HG02973 (cell line): ENCODE measurements at regions not wholly inside any gene's neighbourhood (a gene's known extent, or its start where the extent isn't known, plus 50 kb on each side); places are given as distances from the start of the nearest gene placed in this dataset.

ENCODE experiments used
- ATAC-seq: cut with Tn5 transposase; IDR thresholded peaks from one replicate; pipeline ENCODE4 v1.9.1; 2021; ENCODE audit warnings: moderate library complexity; ENCODE audit not compliant: unreplicated experiment

DNA sequence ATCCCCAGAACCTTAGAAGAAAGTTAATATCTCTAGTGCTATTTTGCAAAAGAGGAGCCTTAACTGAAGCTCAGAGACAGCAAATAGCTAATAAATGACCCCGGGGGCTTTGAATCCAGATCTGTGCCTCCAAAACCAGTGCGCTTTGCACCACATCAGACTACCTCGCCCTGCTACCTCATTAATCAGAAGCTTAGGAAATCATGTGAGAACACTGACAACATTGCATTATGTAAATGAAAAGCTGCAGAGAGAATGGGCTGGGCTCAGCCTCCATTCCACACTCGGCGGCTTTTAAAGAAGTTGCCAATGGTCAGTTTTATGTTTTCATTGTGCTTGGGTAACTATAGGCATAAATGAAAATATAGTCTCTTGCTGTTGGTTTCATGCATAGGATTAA lies 54.0 kb upstream of the STMND1 start:
- ATAC-seq = no peak

DNA sequence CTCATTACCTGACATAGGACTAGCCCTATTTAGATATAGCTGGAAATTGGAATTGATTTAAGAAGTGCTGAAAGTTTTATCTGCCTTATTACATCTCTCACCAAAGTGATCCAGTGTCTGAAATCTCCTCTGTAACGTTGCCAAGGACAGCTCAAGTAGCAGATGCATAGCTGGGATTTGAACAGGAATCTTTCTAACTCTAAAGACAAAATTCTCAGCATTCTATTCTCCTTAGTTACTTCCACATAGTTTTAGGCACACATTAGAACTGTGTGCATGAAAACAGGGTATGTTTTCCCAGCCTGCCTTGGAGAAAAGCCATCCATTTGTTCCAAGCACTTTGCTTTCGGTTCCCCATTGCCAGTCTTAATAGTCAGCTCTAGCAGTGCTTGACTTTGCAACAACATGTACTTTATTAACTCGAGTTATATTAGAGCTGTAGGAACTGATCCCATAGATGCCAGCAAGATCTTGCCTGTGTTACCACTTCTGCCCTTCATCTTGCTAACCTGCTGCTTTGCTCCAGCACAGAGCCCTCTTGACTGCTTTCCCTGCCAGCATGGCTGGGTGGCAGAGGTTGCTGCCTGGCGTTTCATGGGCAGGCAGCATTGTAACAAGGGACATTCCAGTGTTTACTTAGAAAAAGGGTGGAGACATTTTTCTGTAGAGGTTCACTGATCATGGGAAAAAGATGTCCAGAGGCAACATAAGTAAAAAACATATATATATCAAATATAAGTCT lies 56.1 kb upstream of the STMND1 start:
- no peak for ATAC-seq

DNA sequence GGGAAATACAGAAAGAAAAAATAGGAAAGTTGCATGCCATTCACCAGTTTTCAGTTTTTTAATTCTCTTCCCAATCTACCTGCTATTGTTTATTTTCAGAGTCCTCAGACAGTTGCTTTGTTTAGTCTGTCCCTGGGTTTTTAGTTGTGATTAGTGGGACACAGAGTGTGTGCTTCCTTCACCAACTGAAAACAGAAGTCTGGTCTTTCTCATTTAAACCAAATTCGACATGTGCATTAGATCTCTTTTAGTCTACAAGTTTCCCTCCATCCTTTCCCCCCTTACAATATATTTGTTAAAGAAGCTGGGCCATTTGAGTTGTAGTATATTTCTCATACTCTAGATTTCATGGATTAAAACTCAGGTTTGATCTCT lies 58.7 kb upstream of the STMND1 start:
- ATAC-seq = no peak

DNA sequence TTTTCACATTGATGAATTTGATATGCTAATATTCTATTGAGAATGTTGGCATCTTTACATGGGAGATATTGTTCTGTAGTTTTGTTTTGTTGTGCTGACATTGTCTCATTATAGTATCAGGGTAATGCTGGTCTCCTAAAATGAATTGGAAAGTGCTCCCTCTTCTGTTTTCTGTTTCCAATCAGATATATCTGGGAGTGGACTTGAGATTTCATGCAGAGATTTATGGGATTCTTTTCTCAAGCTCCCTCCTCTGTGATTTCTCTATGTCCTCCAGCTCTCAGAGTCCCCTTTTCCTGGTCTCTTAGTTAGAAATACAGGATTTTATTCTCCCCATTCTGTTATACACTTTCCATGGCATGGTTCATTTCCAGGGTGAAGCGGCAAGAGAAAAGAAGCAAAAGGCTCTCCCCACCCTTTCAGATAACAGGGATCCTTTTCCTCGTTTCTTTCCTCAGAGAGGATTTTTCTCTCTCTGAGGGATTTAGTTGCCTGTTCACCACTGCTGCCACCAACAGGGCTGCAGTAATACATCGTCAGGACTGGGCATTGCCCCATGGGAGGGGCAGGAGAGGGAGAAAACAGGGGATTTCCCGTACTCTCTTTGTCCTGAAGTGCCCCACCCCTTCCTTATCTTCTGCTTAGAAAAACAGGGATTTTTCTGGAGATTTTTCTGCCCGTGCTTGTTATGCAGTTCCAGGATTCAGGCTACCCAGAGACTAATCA lies 59.3 kb upstream of the STMND1 start:
- no peak for ATAC-seq

DNA sequence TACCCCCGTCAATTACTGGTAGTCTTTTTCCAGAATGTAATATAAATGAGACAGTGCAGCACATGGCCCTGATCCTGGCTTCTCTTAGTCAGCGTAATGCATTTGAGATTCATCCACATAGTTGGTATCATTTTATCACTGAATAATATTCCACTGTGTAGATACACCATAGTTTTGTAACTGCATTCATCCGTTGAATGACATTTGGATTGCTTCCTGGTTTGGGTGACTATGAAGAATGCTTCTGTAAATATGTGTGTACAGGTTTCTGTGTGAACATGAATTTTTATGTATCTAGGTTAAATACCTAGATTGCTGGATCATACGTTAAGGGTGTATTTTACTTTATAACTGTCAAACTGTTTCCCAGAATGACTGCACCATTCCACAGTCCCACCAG lies 62.6 kb upstream of the STMND1 start:
- no peak for ATAC-seq

DNA sequence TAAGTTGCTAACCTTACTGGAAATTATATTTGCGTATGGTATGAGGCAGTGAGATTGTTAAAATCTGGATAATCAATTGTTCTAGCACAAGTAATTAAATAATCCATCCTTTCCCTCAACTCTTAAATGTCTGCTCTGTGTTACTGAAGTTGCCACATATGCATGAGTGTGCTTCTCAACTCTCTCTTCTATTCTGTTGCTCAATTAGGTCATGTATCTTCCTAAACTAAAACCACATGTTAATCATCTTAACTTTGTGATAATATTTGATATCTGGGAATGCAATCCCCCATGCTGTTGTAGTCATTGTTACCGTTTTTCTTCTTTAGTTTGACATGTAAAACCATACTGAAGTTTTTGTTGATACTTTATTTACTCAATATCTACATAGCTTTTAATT lies 63.5 kb upstream of the STMND1 start:
- no peak for ATAC-seq

DNA sequence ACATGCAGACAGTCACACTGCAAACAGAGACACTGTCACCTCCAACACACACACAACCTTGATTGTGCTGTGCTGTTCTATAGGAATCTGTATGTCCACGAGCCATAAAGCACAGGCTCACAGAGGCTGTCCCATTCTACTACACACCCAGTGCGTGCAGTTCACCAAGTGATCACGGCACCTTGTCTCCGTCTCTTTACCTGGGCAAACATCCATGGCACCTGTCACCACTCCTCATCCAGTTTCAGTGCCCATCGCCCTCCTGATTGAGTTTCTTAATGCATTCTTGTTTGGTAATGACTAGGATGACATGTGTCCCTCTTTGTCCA lies 65.8 kb upstream of the STMND1 start:
- no peak for ATAC-seq

DNA sequence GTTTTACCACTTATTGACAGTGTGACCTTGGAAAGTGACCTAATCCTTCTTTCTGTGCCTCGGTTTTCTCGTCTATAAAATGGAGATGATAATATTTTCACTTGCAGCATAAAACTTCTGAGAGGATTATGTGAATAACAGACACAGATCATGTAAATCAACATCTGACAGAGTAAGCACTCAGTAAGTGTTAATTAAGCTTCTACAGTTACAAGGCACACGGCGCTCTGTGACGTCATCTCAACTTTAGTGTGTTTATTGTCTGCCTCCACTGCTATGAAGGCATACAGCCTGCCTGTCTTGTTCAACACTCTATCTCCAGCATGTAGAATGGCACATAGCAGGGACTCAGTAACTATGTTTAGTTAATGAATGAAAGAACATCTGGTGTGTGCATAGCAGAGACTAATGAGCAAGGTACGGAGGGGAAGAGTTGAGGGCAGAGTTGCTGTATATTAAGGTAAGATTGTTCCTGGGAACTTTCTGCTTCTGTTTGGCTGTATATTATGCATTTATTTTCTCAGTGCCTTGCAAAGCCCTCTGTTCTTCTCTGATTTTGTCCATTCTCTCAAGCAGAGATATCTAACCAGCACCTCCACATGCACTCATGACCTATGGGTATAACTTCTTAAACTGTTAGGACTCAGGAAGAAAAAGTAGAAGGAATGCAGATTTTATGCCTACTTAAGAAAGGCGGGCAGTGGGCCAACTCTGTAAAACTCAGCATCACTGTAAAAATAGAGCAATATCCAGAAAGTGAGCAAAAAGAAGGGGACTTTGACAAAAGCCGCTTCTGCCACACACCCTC lies 66.4 kb upstream of the STMND1 start:
- ATAC-seq = no peak

DNA sequence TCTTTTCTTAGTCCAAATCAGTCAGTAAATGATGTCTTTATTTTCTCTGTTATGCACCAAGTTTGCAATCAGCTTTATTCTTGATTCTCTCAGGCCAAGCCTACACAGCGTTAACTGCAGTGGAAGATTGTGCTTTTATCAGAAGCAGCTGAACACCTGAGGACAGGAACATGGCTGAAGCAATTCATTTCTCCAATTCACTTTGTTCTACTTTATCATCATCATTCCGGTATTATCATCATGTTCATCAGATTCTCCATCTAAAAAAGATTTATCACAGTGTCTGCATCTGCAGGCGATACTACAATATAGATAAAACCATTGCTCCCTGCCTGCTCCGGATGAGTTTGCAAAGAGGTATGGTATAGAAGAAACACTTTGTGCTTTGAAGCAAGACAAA lies 68.1 kb upstream of the STMND1 start:
- ATAC-seq = no peak

DNA sequence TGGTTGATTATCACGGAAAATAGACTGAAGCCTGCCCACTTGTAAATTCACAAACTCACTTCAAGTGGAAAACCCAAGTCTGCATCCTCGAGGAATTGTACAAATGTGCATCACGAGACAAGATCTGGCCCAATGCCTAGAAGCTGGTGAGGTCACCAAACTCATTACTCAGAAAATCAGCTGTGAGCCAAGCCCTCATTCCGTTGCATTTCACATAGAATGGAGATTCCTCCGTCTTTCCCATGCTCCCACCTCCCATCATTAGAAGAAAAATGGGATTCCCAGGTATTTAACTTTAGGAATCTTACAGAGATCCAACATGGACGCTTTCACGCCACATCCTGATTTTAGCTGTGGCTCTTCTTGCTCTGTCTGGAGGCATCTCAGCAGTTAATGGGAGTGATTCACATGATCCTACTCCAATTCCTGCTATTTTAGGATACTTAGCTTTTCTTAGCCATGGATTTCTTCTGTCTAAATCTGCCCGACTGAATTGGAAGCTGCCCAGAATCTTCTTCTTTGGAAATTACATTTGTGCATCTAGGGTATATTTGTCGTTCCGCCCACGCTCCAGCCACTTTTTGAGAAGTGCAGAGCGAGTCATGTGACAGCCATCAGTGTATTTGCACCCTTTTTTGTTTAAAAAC lies 68.7 kb upstream of the STMND1 start:
- ATAC-seq = no peak

DNA sequence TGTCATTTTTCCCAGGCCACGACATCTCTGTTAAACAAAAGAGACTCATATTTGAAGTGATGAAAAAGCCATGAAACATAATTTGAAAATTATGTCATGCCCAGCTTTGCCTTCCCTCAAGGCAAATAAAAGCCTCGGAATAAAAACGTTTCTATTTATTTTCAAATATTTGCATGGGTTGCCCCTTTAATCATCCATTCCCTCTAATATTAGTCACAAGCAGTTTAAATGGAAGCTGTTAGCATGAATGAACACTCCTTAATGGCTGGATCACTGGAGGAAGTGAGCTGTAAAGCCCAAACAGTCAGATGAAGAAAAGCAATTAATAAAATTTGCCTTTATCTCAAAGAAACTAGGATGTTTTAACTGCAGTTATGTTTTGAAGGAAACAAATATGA lies 69.3 kb upstream of the STMND1 start:
- ATAC-seq = no peak

DNA sequence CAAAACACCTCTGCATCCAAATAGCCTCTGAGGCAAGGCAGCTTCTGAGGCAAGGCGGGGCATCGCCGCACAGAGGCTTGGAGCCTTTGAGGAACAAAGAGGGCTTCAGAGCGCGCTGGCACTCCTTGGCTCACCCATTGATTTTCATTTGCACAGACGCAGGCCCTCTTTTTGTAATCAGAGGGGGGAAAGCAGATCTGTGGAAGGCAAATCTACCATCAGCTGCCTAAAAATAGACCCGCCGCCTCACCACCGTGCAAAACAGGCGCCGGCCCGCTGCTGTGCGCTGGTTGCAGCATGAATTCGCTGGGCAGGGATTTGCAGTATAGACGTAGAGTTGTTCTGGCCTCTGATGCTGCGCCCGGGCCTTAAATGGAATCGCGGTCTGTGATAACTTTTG lies 69.9 kb upstream of the STMND1 start:
- no peak for ATAC-seq

DNA sequence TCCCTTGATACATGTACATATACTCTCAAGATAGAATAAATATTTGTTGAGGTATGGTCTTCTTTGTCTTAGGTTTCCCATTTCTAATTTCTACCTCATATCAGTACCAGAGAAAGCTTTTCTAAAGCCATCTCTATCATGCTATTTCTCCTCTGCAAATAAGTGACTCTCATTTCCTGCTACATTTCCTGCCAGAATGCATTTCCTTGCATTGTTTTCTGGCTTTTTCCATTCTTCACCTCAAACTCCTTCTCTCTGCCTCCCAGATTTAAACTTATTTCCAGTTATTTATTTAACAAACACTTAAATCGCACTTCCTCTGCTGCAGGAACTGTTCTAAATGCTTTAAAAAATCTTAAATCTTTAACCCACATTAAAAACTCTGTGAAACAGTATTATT lies 74.4 kb upstream of the STMND1 start:
- no peak for ATAC-seq

DNA sequence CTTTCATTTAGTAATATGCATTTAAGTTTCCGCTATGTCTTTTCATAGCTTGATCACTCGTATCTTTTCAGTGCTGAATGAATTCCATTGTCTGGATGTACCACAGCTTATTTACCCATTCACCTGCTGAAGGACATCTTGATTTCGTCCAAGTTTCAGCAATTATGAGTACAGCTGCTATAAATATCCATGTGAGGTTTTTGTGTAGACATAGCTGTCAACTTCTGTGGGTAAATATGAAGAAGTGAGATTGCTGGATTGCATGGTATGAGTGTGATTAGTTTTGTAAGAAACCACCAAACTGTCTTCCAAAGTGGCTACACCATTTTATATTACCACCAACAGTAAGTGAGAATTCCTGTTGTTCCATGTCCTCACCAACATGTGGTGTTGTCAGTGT lies 79.2 kb upstream of the STMND1 start:
- ATAC-seq = peak; percentile 60

DNA sequence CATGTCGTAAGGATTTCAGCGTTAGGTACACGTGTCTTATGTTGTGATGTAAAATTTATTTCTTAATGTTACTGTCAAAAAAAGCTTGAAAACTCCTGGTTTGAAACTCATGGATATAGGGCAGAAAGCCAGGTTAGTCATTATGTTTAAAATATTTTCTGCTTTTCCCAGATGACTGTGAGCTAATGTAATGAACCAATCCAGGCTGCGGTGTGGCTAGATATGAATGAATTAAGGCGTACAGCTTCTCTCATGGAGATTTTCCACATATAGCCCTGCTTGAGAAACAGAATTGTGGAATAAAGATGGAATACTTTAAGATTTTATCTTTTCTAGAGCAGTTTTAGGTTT lies 80.3 kb upstream of the STMND1 start:
- ATAC-seq = no peak

DNA sequence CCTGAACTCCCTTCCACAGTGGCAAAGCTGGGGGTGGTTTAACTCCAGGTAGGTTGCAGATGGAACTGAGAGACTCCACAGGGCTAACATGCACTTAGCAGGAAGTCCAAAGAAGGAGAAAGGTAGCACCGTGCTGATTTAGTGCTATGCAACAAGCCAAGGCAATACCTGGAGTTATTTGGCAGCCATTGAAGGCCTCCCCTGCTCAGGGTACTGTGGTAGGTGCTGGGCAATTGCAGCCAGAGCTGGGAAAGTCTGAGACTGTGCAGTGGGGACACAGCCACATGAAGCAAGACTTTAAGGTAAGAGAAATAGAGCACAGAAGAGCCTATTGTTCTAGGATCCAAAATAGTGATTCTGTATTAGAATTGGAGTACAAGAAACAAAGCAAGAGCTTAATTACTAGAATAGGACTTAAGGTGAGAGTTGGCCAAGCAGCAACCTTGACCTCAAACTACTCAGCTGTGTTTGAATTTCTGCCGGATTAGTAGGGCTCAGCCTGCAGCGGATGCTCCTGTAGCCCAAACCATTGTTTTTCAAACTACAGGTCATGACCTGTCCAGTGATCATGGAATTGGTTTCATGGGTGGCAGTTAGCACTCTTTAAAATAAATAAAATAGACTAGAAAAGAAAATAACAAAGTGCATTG lies 80.8 kb upstream of the STMND1 start:
- no peak for ATAC-seq

DNA sequence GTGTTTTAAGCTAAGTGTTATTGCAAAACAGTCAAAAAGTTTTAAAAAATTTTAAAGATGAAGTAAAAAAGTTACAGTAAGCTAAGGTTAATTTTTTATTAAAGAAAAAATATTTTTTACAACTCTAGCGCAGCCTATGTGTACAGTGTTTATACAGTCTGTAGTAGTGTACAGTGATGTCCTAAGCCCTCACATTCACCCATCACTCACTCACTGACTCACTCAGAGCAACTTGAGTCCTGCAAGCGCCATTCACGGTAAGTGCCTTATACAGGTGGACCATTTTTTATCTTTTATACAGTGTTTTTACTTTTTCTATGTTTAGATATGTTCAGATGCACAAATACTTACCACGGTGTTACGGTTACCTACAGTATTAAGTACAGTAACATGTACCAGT lies 83.4 kb upstream of the STMND1 start:
- no peak for ATAC-seq

DNA sequence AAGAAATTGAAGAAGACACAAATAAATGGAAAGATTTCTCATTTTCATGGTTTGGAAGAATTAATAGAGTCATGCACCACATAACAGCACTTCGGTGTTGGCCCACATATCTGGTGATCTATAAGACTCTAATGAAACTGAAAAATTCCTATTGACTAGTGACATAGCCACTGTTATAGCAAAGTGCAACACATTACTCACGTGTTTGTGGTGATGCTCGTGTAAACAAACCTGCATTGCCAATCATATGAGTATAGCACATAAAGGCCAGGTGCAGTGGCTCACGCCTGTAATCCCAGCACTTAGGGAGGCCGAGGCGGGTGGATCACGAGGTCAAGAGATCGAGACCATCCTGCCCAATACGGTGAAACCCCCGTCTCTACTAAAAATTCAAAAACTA lies 84.4 kb upstream of the STMND1 start:
- no peak for ATAC-seq

DNA sequence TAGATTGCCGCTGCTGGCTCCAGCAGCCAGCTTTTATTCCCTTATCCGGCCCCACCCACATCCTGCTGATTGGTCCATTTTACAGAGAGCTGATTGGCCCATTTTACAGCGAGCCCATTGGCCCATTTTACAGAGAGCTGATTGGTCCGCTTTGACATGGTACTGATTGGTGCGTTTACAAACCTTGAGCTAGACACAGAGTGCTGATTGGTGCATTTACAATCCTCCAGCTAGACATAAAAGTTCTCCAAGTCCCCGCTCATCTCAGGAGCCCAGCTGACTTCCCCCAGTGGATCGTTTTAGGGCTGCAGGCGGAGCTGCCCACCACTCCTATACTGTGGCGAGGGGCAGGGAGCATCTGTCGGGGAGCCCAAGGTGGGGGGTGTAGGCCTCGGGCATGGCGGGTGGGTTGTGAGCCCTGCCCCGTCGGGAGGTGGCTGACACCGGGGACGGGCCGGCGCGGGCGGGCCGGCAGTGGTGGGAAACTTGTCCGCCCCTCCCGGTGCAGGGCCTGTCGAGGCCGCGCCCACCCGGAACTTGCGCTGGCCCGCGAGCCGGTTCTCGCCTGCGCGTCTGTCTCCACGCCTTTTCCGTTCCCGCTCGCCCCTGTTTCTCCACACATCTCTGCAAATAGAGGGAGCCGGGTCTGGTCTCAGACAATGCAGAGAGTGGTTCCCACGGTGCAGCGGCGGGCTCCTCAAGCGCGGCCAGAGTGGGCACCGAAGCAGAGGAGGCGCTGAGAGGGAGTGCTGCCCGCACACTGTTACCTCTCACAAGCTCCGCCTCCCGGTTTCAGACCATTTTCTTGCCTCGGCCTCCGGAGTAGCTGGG lies 86.1 kb upstream of the STMND1 start:
- ATAC-seq = no peak

DNA sequence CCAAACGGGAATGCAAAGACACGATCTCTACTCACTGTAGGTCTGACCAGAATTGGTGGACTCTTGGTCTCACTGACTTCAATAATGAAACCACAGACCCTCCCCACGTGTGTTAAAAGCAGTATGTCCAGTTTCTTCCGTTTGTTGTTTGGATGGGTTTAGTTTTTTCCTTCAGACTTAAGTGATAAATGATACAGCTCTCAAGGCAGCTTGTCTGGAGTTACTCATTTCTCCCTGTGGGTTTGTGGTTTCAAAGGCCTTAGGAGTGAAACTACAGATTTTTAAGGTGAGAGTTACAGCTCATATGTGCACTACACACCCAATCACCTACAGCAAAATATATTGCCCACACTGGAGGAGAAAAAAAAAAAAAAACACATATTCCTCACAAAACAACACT lies 86.7 kb upstream of the STMND1 start:
- ATAC-seq = peak; percentile 73
